ENCODE measurements at regions not wholly inside any gene's neighbourhood (a gene's known extent, or its start where the extent isn't known, plus 50 kb on each side); places are given as distances from the start of the nearest gene placed in this dataset.
"Not testable (repeated sequence)": the region's sequence is repeated elsewhere in the genome, so short reads cannot be mapped to it uniquely, and the experiment has no call there.

DNA sequence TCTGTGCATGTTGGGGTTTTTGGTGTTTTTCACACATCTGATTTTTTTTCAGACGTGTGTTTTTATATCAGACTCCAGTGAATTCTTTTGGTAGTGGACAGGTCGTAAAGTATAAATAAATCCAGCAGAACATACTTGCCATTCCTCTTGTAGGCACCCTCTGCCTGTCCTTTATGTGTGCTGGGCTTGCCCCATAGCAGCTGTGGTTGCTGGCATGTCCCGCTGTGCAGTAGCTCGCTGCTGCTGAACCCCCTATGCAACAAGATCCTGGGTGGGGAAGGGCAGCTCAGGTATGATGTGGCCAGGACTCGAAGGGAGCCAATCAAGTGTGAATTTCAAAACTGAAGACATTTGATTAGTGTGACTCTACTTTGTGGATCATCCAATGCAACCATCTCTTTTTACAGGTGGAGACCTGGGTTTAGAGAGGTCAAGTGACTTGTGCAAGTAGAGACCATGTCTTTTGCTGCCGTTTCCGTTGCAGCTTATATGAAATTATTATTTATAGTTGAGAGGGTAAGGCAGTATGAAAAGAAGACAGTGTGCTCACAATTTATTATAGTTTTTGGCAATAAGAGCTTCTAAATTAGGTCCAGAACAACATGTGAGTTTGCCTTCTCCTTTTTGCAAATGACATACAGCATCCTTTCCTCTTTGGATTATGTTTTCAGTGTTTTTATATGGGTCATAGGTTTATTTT is 350.8 kb upstream of the C2CD4B start:
- no peaks in the 10 kb centered on the region for H3K36me3 Mint-ChIP-seq
- no peak overlapping the region for H3K27ac Mint-ChIP-seq
- H3K27me3 Mint-ChIP-seq = peaks cover 6 to 18% of the 10 kb centered on the region in 2 donors

DNA sequence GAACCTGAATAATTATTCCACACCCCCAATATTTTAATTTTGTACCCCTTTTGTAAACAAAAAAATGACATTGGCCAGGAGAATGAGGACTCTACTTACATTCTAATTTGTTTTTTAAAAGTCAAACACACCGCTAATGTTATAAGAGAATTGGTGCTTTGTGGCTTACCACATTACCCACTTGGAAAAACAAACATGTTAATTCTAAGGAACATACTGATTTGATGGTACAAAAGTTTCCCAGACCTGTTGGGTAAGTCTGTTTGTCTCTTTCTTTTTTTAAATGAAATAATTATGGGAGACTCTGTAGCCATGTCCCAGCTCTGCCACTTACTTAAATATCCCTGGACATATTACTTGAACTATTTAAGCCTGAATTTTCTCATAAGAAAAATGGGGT is 352.5 kb upstream of the C2CD4B start:
- Mint-ChIP-seq H3K27me3 (peaks cover 6 to 23% of the 10 kb centered on the region in 2 donors), H3K4me1 (no peaks in the 10 kb centered on the region), H3K27ac (no peak overlapping the region), H3K4me3 (no peak overlapping the region), H3K9me3 (no peaks in the 10 kb centered on the region), H3K36me3 (no peaks in the 10 kb centered on the region)
- DNase-seq (no peak), ATAC-seq (replicated peaks) (no peak)

More for the DNA sequence above, 350.8 kb upstream of the C2CD4B start:
- no peaks in the 10 kb centered on the region for H3K9me3 Mint-ChIP-seq
- ATAC-seq (replicated peaks) (no peak), DNase-seq (no peak)
- H3K4me1 Mint-ChIP-seq = no peaks in the 10 kb centered on the region
- H3K4me3 Mint-ChIP-seq = no peak overlapping the region

DNA sequence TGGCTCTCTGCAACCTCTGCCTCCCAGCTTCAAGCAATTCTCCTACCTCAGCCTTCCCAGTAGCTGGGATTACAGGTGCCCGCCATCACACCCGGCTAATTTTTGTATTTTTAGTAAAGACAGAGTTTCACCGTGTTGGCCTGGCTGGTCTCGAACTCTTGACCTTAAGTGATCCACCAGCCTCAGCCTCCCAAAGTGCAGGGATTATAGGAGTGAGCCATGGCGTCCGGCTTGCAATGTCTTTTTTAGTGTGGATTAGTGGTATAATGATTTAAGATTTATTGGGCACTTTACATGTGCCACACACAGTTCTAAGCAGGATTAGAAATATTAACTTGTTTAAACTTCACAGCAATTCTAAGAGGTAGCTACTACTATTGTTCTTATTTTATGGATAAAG is 353.6 kb upstream of the C2CD4B start:
- not testable (repeated sequence) for H3K4me1 Mint-ChIP-seq; H3K9me3 Mint-ChIP-seq; H3K36me3 Mint-ChIP-seq; ATAC-seq (replicated peaks); H3K4me3 Mint-ChIP-seq; H3K27ac Mint-ChIP-seq; DNase-seq
- H3K27me3 Mint-ChIP-seq = peaks cover 6 to 23% of the 10 kb centered on the region in 2 donors

DNA sequence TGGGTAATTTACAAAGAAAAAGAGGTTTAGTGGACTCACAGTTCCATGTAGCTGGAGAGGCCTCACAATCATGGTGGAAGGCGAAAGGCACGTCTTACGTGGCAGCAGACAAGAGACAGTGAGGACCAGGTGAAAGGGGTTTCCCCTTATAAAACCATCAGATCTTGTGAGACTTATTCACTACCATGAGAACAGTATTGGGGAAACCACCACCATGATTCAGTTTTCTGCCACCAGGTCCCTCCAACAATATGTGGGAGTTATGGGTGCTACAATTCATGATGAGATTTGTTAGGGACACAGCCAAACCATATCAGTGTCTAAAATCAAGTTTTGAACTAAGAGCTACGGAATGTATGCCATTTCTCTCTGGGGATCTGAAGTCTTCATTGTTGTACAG is 354.8 kb upstream of the C2CD4B start:
- H3K4me1 Mint-ChIP-seq = no peaks in the 10 kb centered on the region
- no peaks in the 10 kb centered on the region for H3K9me3 Mint-ChIP-seq
- H3K4me3 Mint-ChIP-seq = no peak overlapping the region
- peaks cover 6 to 24% of the 10 kb centered on the region in 2 donors for H3K27me3 Mint-ChIP-seq
- no peak overlapping the region for H3K27ac Mint-ChIP-seq
- no peak for ATAC-seq (replicated peaks)
- DNase-seq = no peak
- H3K36me3 Mint-ChIP-seq = no peaks in the 10 kb centered on the region

DNA sequence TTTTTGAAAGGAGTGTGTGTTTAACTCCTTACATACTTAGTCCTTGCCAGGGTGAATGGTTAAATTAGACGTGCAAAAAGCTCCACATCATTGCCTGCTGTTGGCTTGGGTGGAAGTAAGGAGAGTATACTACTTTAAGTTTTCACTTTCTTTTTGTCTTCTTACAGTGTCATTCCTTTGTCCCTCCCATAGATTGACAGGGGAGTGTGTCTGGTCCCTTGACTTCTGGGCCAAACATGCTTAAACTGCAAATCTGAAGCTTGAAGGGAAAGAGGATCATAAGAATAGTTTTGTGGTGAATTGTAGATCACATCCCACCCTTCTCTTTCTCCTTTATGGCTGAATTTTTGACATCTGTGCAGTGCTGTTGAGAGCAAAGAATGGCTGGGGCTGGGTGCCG is 355.8 kb upstream of the C2CD4B start:
- DNase-seq (no peak), ATAC-seq (replicated peaks) (no peak)
- Mint-ChIP-seq H3K4me3 (no peak overlapping the region), H3K36me3 (no peaks in the 10 kb centered on the region), H3K4me1 (no peaks in the 10 kb centered on the region), H3K27me3 (peaks cover 0 to 31% of the 10 kb centered on the region in 2 donors), H3K9me3 (no peaks in the 10 kb centered on the region), H3K27ac (no peak overlapping the region)

DNA sequence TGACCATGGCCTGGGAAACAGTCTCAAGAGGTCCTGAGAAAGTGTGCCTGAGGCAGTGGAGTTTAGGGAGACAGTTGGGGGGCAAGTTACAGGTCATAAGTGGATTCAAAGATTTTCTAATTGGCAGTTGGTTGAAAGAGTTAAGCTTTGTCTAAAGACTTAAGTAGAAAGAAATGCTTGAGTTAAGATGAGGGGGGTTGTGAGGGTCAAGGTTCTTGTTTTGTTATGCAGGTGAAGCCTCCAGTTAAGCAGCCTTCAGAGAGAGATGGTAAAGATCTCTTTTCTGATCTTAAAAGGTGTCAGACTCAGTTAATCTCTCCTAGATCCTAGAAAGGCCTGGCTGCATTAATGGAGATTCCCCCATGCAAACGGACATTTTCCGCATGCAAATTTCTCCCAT is 356.3 kb upstream of the C2CD4B start:
- Mint-ChIP-seq H3K27ac (no peak overlapping the region), H3K4me1 (no peaks in the 10 kb centered on the region), H3K9me3 (no peaks in the 10 kb centered on the region), H3K36me3 (no peaks in the 10 kb centered on the region), H3K4me3 (no peak overlapping the region), H3K27me3 (peaks cover 0 to 30% of the 10 kb centered on the region in 2 donors)
- no peak for ATAC-seq (replicated peaks)
- DNase-seq = no peak

DNA sequence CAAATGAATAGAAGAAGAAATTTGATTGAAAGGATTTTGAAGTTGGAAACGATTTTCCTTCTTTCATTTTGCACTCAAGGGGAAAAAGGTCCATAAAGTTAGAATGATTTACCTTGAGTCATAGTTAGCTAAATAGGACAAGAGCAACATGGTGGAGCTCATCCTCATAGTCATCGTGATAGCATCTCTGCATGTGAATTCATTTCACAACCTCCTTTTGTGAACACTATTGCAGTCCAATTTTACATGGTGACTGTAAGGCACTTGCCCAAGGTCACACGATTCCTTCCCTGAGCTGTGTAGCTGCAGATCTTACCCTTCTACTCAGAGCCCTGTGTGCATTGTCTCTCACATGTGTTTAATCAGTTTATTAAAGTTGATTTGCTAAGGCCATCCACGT is 359.8 kb upstream of the C2CD4B start:
- no peaks in the 10 kb centered on the region for H3K36me3 Mint-ChIP-seq
- peaks cover 5 to 22% of the 10 kb centered on the region in 2 donors for H3K27me3 Mint-ChIP-seq
- DNase-seq (no peak), ATAC-seq (replicated peaks) (no peak)
- no peaks in the 10 kb centered on the region for H3K9me3 Mint-ChIP-seq
- H3K27ac Mint-ChIP-seq = no peak overlapping the region
- H3K4me1 Mint-ChIP-seq = no peaks in the 10 kb centered on the region
- H3K4me3 Mint-ChIP-seq = no peak overlapping the region

DNA sequence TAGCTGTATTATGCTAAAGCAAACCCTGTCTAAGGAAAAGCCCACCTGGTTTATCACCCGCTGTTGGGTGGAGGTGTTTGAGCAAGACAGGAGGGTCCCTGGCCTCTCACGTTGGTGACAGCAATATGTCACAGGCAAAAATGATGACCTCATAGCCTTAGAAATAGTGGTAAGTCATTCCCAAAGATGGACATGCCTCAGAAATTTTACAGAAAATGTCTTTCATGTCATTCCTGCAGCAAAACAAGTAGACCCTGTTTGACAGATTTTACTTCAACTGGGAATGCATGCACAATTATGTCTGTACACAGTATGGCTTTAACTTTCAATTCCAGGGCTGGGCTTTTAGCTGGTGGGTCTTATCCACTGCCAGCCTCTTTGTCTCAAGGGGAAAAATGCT is 362.3 kb upstream of the C2CD4B start:
- Mint-ChIP-seq H3K4me1 (no peaks in the 10 kb centered on the region), H3K9me3 (no peaks in the 10 kb centered on the region), H3K4me3 (no peak overlapping the region), H3K36me3 (no peaks in the 10 kb centered on the region), H3K27ac (no peak overlapping the region), H3K27me3 (peaks cover 5 to 17% of the 10 kb centered on the region in 2 donors)
- no peak for DNase-seq
- no peak for ATAC-seq (replicated peaks)

DNA sequence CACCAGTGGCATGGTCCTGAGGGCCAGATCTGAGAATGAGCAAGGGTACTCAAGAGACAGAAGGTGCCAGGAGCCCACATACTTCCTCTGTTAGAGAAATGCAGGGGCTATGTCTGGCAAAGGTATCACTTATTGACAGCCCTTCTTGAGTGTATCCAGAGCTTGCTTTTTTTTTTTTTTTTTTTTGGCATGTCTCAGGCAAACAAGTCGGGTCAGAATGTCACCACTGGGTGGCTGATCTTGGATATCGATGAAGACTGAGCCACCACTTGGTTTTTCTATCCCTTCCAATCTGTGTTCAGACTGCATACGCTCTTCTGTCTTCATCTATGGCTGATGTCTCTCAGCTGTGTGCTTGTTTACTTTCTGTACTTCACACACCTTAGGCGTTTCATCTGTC is 363.4 kb upstream of the C2CD4B start:
- Mint-ChIP-seq H3K36me3 (no peaks in the 10 kb centered on the region), H3K4me1 (no peaks in the 10 kb centered on the region), H3K4me3 (no peak overlapping the region), H3K9me3 (no peaks in the 10 kb centered on the region), H3K27me3 (peaks cover 5 to 12% of the 10 kb centered on the region in 2 donors), H3K27ac (no peak overlapping the region)
- DNase-seq = no peak
- no peak for ATAC-seq (replicated peaks)

DNA sequence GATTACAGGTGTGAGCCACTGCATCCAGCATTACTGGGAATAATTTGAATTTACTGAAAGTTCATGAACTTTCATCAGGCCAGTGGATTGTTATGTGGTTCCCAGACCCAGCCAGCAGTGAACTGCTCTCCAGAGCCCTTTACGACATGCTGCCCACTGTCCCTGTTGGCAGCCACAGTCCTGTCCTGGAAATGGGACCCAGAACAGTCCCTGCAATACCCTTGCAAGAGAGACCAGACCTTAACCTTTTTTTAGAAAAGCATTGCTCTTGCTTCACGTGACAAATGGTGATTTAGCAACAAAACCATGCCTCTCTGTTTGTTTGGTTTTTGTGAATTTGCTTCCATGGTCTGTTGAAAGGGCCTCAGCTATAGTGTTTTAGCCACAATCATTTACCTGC is 367.3 kb upstream of the C2CD4B start:
- Mint-ChIP-seq H3K4me1 (no peaks in the 10 kb centered on the region), H3K4me3 (no peak overlapping the region), H3K27ac (no peak overlapping the region), H3K27me3 (no peaks in the 10 kb centered on the region), H3K36me3 (no peaks in the 10 kb centered on the region), H3K9me3 (no peaks in the 10 kb centered on the region)
- ATAC-seq (replicated peaks) (no peak), DNase-seq (no peak)

DNA sequence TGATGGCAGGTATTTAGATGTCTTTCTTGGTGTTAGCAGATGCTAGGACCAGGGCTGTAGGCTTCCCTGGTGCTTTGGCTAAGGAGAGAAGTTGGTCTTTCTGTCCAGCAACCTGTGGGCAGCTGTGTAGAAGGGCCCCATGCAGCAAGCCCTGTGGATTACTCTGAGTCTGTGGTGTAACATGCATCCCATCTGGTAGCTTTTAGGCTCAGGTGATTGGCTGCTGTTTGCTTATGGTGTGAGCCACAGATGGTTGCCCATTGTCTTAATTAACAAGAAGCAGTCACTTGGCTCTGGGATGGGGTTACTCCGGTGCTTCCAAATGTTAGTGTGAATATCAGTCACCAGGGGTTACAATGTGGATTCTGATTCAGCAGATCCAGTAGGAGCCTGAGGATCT is 368.6 kb upstream of the C2CD4B start:
- Mint-ChIP-seq H3K27me3 (no peaks in the 10 kb centered on the region), H3K36me3 (no peaks in the 10 kb centered on the region), H3K4me3 (no peak overlapping the region), H3K4me1 (no peaks in the 10 kb centered on the region), H3K9me3 (no peaks in the 10 kb centered on the region), H3K27ac (no peak overlapping the region)
- ATAC-seq (replicated peaks) = no peak
- DNase-seq = no peak

DNA sequence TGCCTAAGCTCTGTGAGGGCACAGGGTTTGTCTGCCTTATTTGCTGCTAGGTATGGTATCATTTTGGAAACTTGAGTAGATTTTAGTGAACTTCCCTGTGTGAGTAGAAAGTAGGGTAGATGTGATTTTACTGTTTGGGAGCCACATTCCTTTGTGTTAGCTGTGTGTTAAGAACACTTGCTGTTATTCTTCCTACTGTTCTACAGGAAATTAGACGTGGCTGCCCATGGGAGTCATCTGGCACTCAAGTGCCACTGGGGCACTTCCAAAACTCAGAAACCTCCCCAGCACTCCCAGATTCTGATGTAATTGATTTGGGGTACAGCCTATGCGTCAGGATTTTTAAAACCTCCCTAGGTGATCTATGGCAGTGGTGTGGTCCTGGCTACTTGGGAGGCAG is 369.9 kb upstream of the C2CD4B start:
- no peaks in the 10 kb centered on the region for H3K4me1 Mint-ChIP-seq
- DNase-seq (no peak), ATAC-seq (replicated peaks) (no peak)
- H3K4me3 Mint-ChIP-seq = no peak overlapping the region
- no peaks in the 10 kb centered on the region for H3K9me3 Mint-ChIP-seq
- no peak overlapping the region for H3K27ac Mint-ChIP-seq
- no peaks in the 10 kb centered on the region for H3K27me3 Mint-ChIP-seq
- no peaks in the 10 kb centered on the region for H3K36me3 Mint-ChIP-seq

DNA sequence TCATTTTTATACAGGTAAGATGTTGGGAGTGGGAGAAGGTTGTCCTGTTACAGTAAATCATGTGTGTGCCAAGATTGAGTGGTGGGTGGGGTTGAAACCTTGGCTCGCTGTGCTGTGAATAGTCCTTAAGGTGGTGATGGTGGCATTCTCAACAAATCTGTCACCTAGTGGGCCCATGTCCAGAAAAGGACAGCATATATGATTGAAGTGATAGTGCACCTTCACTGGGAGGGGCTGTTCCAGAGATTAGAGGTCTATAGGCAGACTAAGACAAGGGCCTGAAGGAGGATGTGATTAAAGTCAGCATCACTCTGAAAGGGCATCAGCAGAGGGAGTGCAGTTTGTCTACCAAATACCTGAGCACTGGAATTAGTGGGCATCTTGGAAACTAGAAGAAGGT is 374.2 kb upstream of the C2CD4B start:
- Mint-ChIP-seq H3K36me3 (no peaks in the 10 kb centered on the region), H3K27ac (no peak overlapping the region), H3K27me3 (peaks cover 0 to 4% of the 10 kb centered on the region in 2 donors), H3K4me3 (no peak overlapping the region), H3K4me1 (no peaks in the 10 kb centered on the region), H3K9me3 (no peaks in the 10 kb centered on the region)
- DNase-seq = no peak
- ATAC-seq (replicated peaks) = no peak

DNA sequence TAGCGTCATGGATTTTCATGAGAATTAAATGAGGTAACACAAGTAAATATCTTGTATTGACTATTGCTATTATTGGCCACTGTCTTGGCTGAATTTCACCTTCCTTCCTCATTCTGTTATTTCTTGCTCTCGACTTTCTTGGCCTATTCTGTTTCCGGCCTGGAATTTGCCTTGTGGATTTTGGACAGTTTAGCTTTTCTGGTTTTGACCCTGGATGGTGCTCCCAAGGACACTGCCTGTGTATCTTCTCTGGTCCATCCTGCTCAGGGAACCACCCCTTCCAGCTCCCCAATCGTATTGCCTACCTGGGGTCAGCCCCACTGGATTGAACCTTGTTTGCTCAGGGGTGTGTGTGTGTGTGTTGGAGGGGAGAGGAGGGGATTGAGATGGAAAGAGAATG is 376.2 kb upstream of the C2CD4B start:
- Mint-ChIP-seq H3K27ac (no peak overlapping the region), H3K9me3 (no peaks in the 10 kb centered on the region), H3K36me3 (no peaks in the 10 kb centered on the region), H3K27me3 (peaks cover 0 to 4% of the 10 kb centered on the region in 2 donors), H3K4me1 (no peaks in the 10 kb centered on the region), H3K4me3 (no peak overlapping the region)
- DNase-seq (no peak), ATAC-seq (replicated peaks) (no peak)

DNA sequence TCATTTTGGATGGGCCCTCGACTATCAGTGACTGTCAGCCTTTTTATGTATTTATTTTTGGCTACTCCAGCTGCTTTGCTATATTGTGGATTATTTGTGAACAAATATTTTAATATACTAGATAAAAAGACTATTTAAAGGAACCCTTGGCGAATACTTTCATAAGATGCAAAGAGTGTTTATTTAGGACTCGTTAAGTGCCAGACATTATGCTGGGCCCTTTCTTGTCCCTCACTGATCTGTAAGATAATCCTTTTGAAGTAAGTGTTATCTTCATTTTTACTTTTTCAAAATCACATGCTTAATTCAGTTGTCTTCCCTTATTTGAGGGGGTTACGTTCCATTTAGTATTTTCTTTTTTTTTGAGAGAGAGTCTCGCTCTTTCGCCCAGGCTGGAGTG is 376.8 kb upstream of the C2CD4B start:
- Mint-ChIP-seq H3K27me3 (peaks cover 0 to 4% of the 10 kb centered on the region in 2 donors), H3K4me1 (no peaks in the 10 kb centered on the region)
- DNase-seq = no peak

DNA sequence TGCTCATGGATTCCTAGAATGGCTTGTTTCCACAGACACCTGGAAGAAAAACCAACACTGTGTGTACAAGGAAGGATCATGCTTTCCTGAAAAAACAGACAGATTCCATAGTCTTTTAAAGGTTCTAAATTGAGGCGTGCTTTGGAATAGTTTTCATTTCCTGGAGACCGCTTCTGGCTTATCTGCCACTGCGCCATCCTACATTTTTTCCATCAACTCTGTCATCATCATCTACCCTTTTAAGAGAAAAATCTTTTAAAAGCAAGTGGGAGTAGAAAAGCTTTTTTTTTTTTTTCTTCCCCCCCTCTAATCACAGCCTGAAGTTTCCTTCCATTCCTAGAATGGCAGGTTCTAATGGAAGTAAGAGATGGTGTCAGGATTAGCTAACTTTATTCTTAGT is 379.4 kb upstream of the C2CD4B start:
- H3K27me3 Mint-ChIP-seq = peaks cover 0 to 6% of the 10 kb centered on the region in 2 donors
- DNase-seq (no peak), ATAC-seq (replicated peaks) (no peak)
- H3K27ac Mint-ChIP-seq = no peak overlapping the region
- no peaks in the 10 kb centered on the region for H3K36me3 Mint-ChIP-seq
- H3K4me1 Mint-ChIP-seq = peaks cover 0 to 2% of the 10 kb centered on the region in 2 donors
- H3K9me3 Mint-ChIP-seq = no peaks in the 10 kb centered on the region
- H3K4me3 Mint-ChIP-seq = no peak overlapping the region

More for the DNA sequence above, 376.8 kb upstream of the C2CD4B start:
- no peak overlapping the region for H3K27ac Mint-ChIP-seq
- H3K9me3 Mint-ChIP-seq = no peaks in the 10 kb centered on the region
- H3K36me3 Mint-ChIP-seq = no peaks in the 10 kb centered on the region
- ATAC-seq (replicated peaks) = no peak
- H3K4me3 Mint-ChIP-seq = no peak overlapping the region
